OCI-LY1 (cell line): ENCODE measurements at regions not wholly inside any gene's neighbourhood (a gene's known extent, or its start where the extent isn't known, plus 50 kb on each side); places are given as distances from the start of the nearest gene placed in this dataset.

Source experiments
- EZH2 ChIP-seq: fragments of 200-600 bp; sonication (generic), shearing (Covaris generic); IDR thresholded peaks from 2 replicates; pipeline ENCODE4 v1.8.0; 2017; ENCODE audit warnings: borderline replicate concordance, mixed run types, mild to moderate bottlenecking, antibody characterized with exemption, low read length, moderate library complexity, mixed read lengths
- TF ChIP-seq, protein P1 (sequence below): fragments of 200-600 bp; sonication (generic), shearing (Covaris generic); IDR thresholded peaks from 2 replicates; pipeline ENCODE4 v1.5.1; 2017; ENCODE audit warnings: mild to moderate bottlenecking, antibody characterized with exemption, low read length, moderate library complexity, mixed read lengths

- TF ChIP-seq, protein P1, sequence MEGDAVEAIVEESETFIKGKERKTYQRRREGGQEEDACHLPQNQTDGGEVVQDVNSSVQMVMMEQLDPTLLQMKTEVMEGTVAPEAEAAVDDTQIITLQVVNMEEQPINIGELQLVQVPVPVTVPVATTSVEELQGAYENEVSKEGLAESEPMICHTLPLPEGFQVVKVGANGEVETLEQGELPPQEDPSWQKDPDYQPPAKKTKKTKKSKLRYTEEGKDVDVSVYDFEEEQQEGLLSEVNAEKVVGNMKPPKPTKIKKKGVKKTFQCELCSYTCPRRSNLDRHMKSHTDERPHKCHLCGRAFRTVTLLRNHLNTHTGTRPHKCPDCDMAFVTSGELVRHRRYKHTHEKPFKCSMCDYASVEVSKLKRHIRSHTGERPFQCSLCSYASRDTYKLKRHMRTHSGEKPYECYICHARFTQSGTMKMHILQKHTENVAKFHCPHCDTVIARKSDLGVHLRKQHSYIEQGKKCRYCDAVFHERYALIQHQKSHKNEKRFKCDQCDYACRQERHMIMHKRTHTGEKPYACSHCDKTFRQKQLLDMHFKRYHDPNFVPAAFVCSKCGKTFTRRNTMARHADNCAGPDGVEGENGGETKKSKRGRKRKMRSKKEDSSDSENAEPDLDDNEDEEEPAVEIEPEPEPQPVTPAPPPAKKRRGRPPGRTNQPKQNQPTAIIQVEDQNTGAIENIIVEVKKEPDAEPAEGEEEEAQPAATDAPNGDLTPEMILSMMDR = no peak
- no peak for TF ChIP-seq EZH2
Observed at GRCh38 chr2:185142677-185143076, 544.3 kb downstream of the ZNF804A start.
